Psoas muscle (tissue), 7 donors: ENCODE measurements at regions not wholly inside any gene's neighbourhood (a gene's known extent, or its start where the extent isn't known, plus 50 kb on each side); places are given as distances from the start of the nearest gene placed in this dataset.

Experiments
- ATAC-seq, 4 donors: fragments of 200-7000 bp; cut with Tn5 transposase; one replicate each; pipeline ENCODE4 v1.9.1; 2020; ENCODE audit warnings: moderate library complexity in 3 of 4, mild to moderate bottlenecking in 2 of 4
- DNase-seq, 2 donors: peaks; one replicate each; pipeline ENCODE4 v3.0.0-alpha.2; 2020
- H3K27ac ChIP-seq: fragments of 200-600 bp; one replicate; pipeline ENCODE4 v1.8.0; 2022
- H3K27me3 ChIP-seq, 3 donors: fragments of 200-600 bp in 1 of 3; one replicate each; pipeline versions ENCODE4 v1.6.1 to v1.8.0; 2013 to 2022; ENCODE audit warnings: low read length in 2 of 3, mild to moderate bottlenecking in 2 of 3, moderate library complexity in 1 of 3; ENCODE audit not compliant: insufficient read depth in 3 of 3
- H3K36me3 ChIP-seq, 2 donors: fragments of 200-600 bp in 1 of 2; one replicate each; pipeline versions ENCODE4 v1.6.1 to v1.8.0; 2013 to 2022; ENCODE audit warnings: low read depth in 1 of 2, mild to moderate bottlenecking in 1 of 2, moderate library complexity in 1 of 2; ENCODE audit not compliant: insufficient read depth in 1 of 2
- H3K4me1 ChIP-seq: fragments of 200-600 bp; one replicate; pipeline ENCODE4 v1.8.0; 2022
- H3K4me3 ChIP-seq: fragments of 200-600 bp; one replicate; pipeline ENCODE4 v1.8.0; 2022; ENCODE audit warnings: mild to moderate bottlenecking
- H3K9me3 ChIP-seq: fragments of 200-600 bp; one replicate; pipeline ENCODE4 v1.8.0; 2022
- CTCF ChIP-seq: fragments of 200-600 bp; IDR thresholded peaks from one replicate; pipeline ENCODE4 v1.8.0; 2022; ENCODE audit warnings: antibody characterized with exemption
- WGBS, 3 donors: extraction: QIAGEN DNeasy Blood & Tissue Kit; methylation state at CpG; one replicate each; pipeline versions ENCODE4 v1.1.6 to v1.1.7; 2013; 5-methylcytosine and 5-hydroxymethylcytosine counted together
- intact Hi-C, 2 donors: fragments of 100-400 bp; cut with DNase I; formaldehyde crosslinking; loops; one replicate each; pipeline versions ENCODE4 v1.11.0 to v1.14.2; 2022
- donor health status: healthy with polysubstance abuse.
- donor health status: DM: no; HTN: no; CAD: no; lungs with moderate emphysema.
- donor health status: Bipolar disorder and iron deficiency.
- donor health status: healthy.
- donor health status: DM: yes; HTN: yes; CAD: no.
- donor health status: DM: no; HTN: no; CAD: no.
- donor health status: DM: yes; HTN: yes; CAD: no.

- no peak for TF ChIP-seq CTCF
- H3K27me3 ChIP-seq: no peaks in the 10 kb centered on the region
- ATAC-seq (no peak), DNase-seq (no peak)
- no peak overlapping the region for H3K4me3 ChIP-seq
- H3K27ac ChIP-seq: no peak overlapping the region
- WGBS, 3 donors: 49 to 59% (median 55%) methylated on average over 6 of the region's 6 CpGs
- no peaks in the 10 kb centered on the region for H3K9me3 ChIP-seq
- H3K4me1 ChIP-seq: no peaks in the 10 kb centered on the region
- no peaks in the 10 kb centered on the region for H3K36me3 ChIP-seq
- intact Hi-C loops: no loop called here
These were observed 471.6 kb upstream of the FOXG1 start for GRCh38 chr14:28294834-28295440.

- Histone ChIP-seq H3K27me3 (no peaks in the 10 kb centered on the region), H3K9me3 (no peaks in the 10 kb centered on the region), H3K4me3 (no peak overlapping the region), H3K36me3 (no peaks in the 10 kb centered on the region), H3K27ac (no peak overlapping the region), H3K4me1 (no peaks in the 10 kb centered on the region)
- ATAC-seq: no peak
- no peak for TF ChIP-seq CTCF
- intact Hi-C loops: no loop called here
- DNase-seq: no peak
- WGBS, 3 donors: 48 to 59% (median 58%) methylated on average over 1 of the region's 1 CpG
These were observed 469.0 kb upstream of the FOXG1 start for GRCh38 chr14:28297559-28297958.

GRCh38 chr14:28298156-28298555 lies 468.4 kb upstream of the FOXG1 start:
- H3K9me3 ChIP-seq: no peaks in the 10 kb centered on the region
- 62 to 74% (median 64%) methylated on average over 3 of the region's 3 CpGs for WGBS, 3 donors
- ATAC-seq (no peak), DNase-seq (no peak)
- H3K36me3 ChIP-seq: no peaks in the 10 kb centered on the region
- no peak for TF ChIP-seq CTCF
- H3K4me1 ChIP-seq: no peaks in the 10 kb centered on the region
- H3K4me3 ChIP-seq: no peak overlapping the region
- intact Hi-C loops: no loop called here
- no peak overlapping the region for H3K27ac ChIP-seq
- no peaks in the 10 kb centered on the region for H3K27me3 ChIP-seq

GRCh38 chr14:28299227-28299626 lies 467.4 kb upstream of the FOXG1 start:
- Histone ChIP-seq H3K27ac (no peak overlapping the region), H3K36me3 (no peaks in the 10 kb centered on the region), H3K4me3 (no peak overlapping the region), H3K4me1 (no peaks in the 10 kb centered on the region), H3K27me3 (no peaks in the 10 kb centered on the region), H3K9me3 (no peaks in the 10 kb centered on the region)
- intact Hi-C loops: no loop called here
- TF ChIP-seq CTCF: no peak
- DNase-seq: no peak
- ATAC-seq: no peak
- 88 to 93% (median 91%) methylated on average over 6 of the region's 6 CpGs for WGBS, 3 donors

- ATAC-seq (no peak), DNase-seq (no peak)
- TF ChIP-seq CTCF: no peak
- no peak overlapping the region for H3K27ac ChIP-seq
- no peaks in the 10 kb centered on the region for H3K4me1 ChIP-seq
- intact Hi-C loops: no loop called here
- H3K36me3 ChIP-seq: no peaks in the 10 kb centered on the region
- H3K9me3 ChIP-seq: no peaks in the 10 kb centered on the region
- no peak overlapping the region for H3K4me3 ChIP-seq
- H3K27me3 ChIP-seq: no peaks in the 10 kb centered on the region
These were observed 466.2 kb upstream of the FOXG1 start for GRCh38 chr14:28300356-28300755.
